PC-9 (cell line): ENCODE measurements at regions not wholly inside any gene's neighbourhood (a gene's known extent, or its start where the extent isn't known, plus 50 kb on each side); places are given as distances from the start of the nearest gene placed in this dataset.

ENCODE experiments used
- BruUV-seq: library from RNA; stranded (reverse); fragments of 400-500 nt; replicated peaks from 2 replicates; lab custom pipeline; 2021; lab: Mats Ljungman, UMichigan
- CTCF ChIA-PET: fragments of 300-600 bp; sonication (Branson Sonifier 250); formaldehyde crosslinking; loops from one replicate; lab custom pipeline; 2022; ENCODE audit warnings: antibody characterized with exemption; lab: Charles Lee
- POLR2A ChIA-PET: fragments of 300-600 bp; sonication (Branson Sonifier 250); formaldehyde crosslinking; loops from one replicate; lab custom pipeline; 2022; ENCODE audit warnings: antibody characterized with exemption; ENCODE audit not compliant: unreplicated experiment; lab: Charles Lee
- DNase-seq, 2 experiments: peaks; one replicate each; pipeline versions ENCODE4 v3.0.0 to v3.0.0-alpha.2; 2015 to 2022; ENCODE audit warnings: mixed read lengths in 1 of 2
- H2AFZ ChIP-seq: fragments of 200-600 bp; sonication (generic); 2 replicates; pipeline ENCODE4 v1.8.1; 2017; ENCODE audit warnings: antibody characterized with exemption
- H3F3A ChIP-seq: fragments of 200-600 bp; sonication (generic); 2 replicates; pipeline ENCODE4 v1.8.1; 2017; ENCODE audit warnings: antibody characterized with exemption, mild to moderate bottlenecking, low read depth; ENCODE audit not compliant: insufficient read depth
- H3K27ac ChIP-seq: fragments of 200-600 bp; sonication (generic); 2 replicates; pipeline ENCODE4 v1.6.1; 2016; ENCODE audit warnings: mixed run types
- H3K27me3 ChIP-seq: fragments of 200-600 bp; sonication (generic); 2 replicates; pipeline ENCODE4 v1.6.1; 2016; ENCODE audit warnings: low read depth, mixed run types; ENCODE audit not compliant: insufficient read depth
- H3K36me3 ChIP-seq: fragments of 200-600 bp; sonication (generic); 2 replicates; pipeline ENCODE4 v1.6.1; 2016; ENCODE audit warnings: low read depth, mixed run types
- H3K4me1 ChIP-seq: fragments of 200-600 bp; sonication (generic); replicated peaks from 2 replicates; pipeline ENCODE4 v1.6.1; 2016; ENCODE audit warnings: mixed run types; ENCODE audit not compliant: insufficient read depth
- H3K4me2 ChIP-seq: fragments of 200-600 bp; sonication (generic); 2 replicates; pipeline ENCODE4 v1.6.1; 2017; ENCODE audit warnings: mixed run types
- H3K4me3 ChIP-seq: fragments of 200-600 bp; sonication (generic); 2 replicates; pipeline ENCODE4 v1.6.1; 2016; ENCODE audit warnings: mixed run types
- H3K79me2 ChIP-seq: fragments of 200-600 bp; sonication (generic); 2 replicates; pipeline ENCODE4 v1.6.1; 2017; ENCODE audit warnings: low read depth, mixed run types
- H3K9me2 ChIP-seq: fragments of 200-600 bp; sonication (generic); 2 replicates; pipeline ENCODE4 v1.8.1; 2017; ENCODE audit warnings: mild to moderate bottlenecking; ENCODE audit not compliant: insufficient read depth
- H3K9me3 ChIP-seq: fragments of 200-600 bp; sonication (generic); 2 replicates; pipeline ENCODE4 v1.8.1; 2016; ENCODE audit warnings: low read depth; ENCODE audit not compliant: insufficient read depth
- H4K20me1 ChIP-seq: fragments of 200-600 bp; sonication (generic); 2 replicates; pipeline ENCODE4 v1.8.1; 2017; ENCODE audit not compliant: insufficient read depth
- CTCF ChIP-seq: fragments of 200-600 bp; sonication (generic); conservative IDR thresholded peaks from 2 replicates; pipeline ENCODE4 v1.6.1; 2017; ENCODE audit warnings: mixed run types, antibody characterized with exemption, mild to moderate bottlenecking, moderate library complexity
- EZH2 ChIP-seq: fragments of 200-600 bp; sonication (generic); IDR thresholded peaks from 2 replicates; pipeline ENCODE4 v1.8.0; 2017; ENCODE audit warnings: antibody characterized with exemption, low read depth
- intact Hi-C: fragments of 100-400 bp; cut with micrococcal nuclease; formaldehyde crosslinking; loops from one replicate; pipeline ENCODE4 v1.10.0; 2022; ENCODE audit not compliant: unreplicated experiment

- POLR2A ChIA-PET = interaction anchor here (0.7 kb wide), 1 partner anchor 289 kb away, joined by 3 read pairs; no protein-coding TSS in a partner anchor
These were observed 142.7 kb downstream of the TBX5 start for GRCh38 chr12:114263056-114263805.

GRCh38 chr12:114257687-114258086, 148.3 kb downstream of the TBX5 start:
- Histone ChIP-seq H3K9me3 (no peaks in the 10 kb centered on the region), H3K36me3 (no peaks in the 10 kb centered on the region), H3F3A (no peaks in the 10 kb centered on the region), H3K4me2 (no peak overlapping the region), H3K79me2 (no peaks in the 10 kb centered on the region), H3K9me2 (no peaks in the 10 kb centered on the region; the same call in 1 of the 2 replicates), H3K27ac (no peak overlapping the region), H3K4me1 (no peaks in the 10 kb centered on the region), H3K27me3 (0 out of 2 replicates have a peak, but pooled peaks cover 5% of the 10 kb centered on the region), H3K4me3 (no peak overlapping the region), H4K20me1 (no peaks in the 10 kb centered on the region), H2AFZ (no peak overlapping the region)
- no TSS peak for BruUV-seq
- TF ChIP-seq EZH2 = no peak
- no peak for TF ChIP-seq CTCF
- intact Hi-C loops = no loop called here
- ChIA-PET CTCF (no interaction called here), POLR2A (no interaction called here)
- DNase-seq = no peak

More at GRCh38 chr12:114263056-114263805, 142.7 kb downstream of the TBX5 start:
- Histone ChIP-seq H3K4me3 (no peak overlapping the region), H3K36me3 (no peaks in the 10 kb centered on the region), H3K27me3 (no peaks in the 10 kb centered on the region), H3K79me2 (no peaks in the 10 kb centered on the region), H3F3A (no peaks in the 10 kb centered on the region), H3K9me2 (no peaks in the 10 kb centered on the region), H4K20me1 (no peaks in the 10 kb centered on the region), H3K4me2 (no peak overlapping the region), H3K27ac (no peak overlapping the region), H3K4me1 (no peaks in the 10 kb centered on the region), H3K9me3 (no peaks in the 10 kb centered on the region), H2AFZ (no peak overlapping the region)
- CTCF ChIA-PET = no interaction called here
- no peak for DNase-seq
- no TSS peak for BruUV-seq
- TF ChIP-seq EZH2 (no peak), CTCF (no peak)
- intact Hi-C loops = no loop called here

- no peaks in the 10 kb centered on the region for H3K79me2 ChIP-seq
- no TSS peak for BruUV-seq
- H2AFZ ChIP-seq = no peak overlapping the region
- 0 out of 2 replicates have a peak, but pooled peaks cover 5% of the 10 kb centered on the region for H3K27me3 ChIP-seq
- no peaks in the 10 kb centered on the region for H3K9me3 ChIP-seq
- no peaks in the 10 kb centered on the region for H4K20me1 ChIP-seq
- no peaks in the 10 kb centered on the region for H3K4me1 ChIP-seq
- H3K9me2 ChIP-seq = no peaks in the 10 kb centered on the region; the same call in 1 of the 2 replicates
- H3K4me2 ChIP-seq = no peak overlapping the region
- CTCF ChIA-PET = no interaction called here
- H3K4me3 ChIP-seq = no peak overlapping the region
- H3F3A ChIP-seq = no peaks in the 10 kb centered on the region
- H3K27ac ChIP-seq = no peak overlapping the region
- POLR2A ChIA-PET = no interaction called here
- H3K36me3 ChIP-seq = no peaks in the 10 kb centered on the region
- no peak for DNase-seq
- intact Hi-C loops = no loop called here
- TF ChIP-seq CTCF (no peak), EZH2 (no peak)
These were observed 150.9 kb downstream of the TBX5 start for GRCh38 chr12:114254998-114255397.
